SK-N-SH treated with all-trans-retinoic acid at 6 μM for 48 hours (cell line): ENCODE measurements at regions not wholly inside any gene's neighbourhood (a gene's known extent, or its start where the extent isn't known, plus 50 kb on each side); places are given as distances from the start of the nearest gene placed in this dataset.

Experiments used
- ATAC-seq: fragments of 200-7000 bp; cut with Tn5 transposase; 3 replicates; pipeline ENCODE4 v1.9.1; 2020; ENCODE audit warnings: mild to moderate bottlenecking, moderate library complexity
- ARNTL ChIP-seq: fragments of 450-650 bp; formaldehyde crosslinking; IDR thresholded peaks from 2 replicates; pipeline ENCODE4 v1.5.0; 2020; ENCODE audit warnings: low read depth, mild to moderate bottlenecking, moderate library complexity, borderline replicate concordance
- BACH2 ChIP-seq: fragments of 250-450 bp; sonication (Bioruptor Pico); IDR thresholded peaks from 2 replicates; pipeline ENCODE4 v1.9.0; 2021; ENCODE audit warnings: mild to moderate bottlenecking, borderline replicate concordance
- CREB5 ChIP-seq: fragments of 250-450 bp; sonication (Bioruptor Pico); IDR thresholded peaks from 2 replicates; pipeline ENCODE4 v1.5.1; 2020; ENCODE audit warnings: low read depth, mild to moderate bottlenecking, moderate library complexity
- CSDC2 ChIP-seq: fragments of 250-450 bp; sonication (Bioruptor Pico); IDR thresholded peaks from 2 replicates; pipeline ENCODE4 v1.5.0; 2020; ENCODE audit warnings: mild to moderate bottlenecking, moderate library complexity
- ESRRG ChIP-seq: fragments of 250-450 bp; sonication (Bioruptor Pico); IDR thresholded peaks from 2 replicates; pipeline ENCODE4 v1.6.1; 2021; ENCODE audit warnings: mild to moderate bottlenecking
- GLIS3 ChIP-seq: fragments of 250-450 bp; sonication (Bioruptor Pico); IDR thresholded peaks from 2 replicates; pipeline ENCODE4 v1.5.0; 2020; ENCODE audit warnings: mild to moderate bottlenecking, moderate library complexity
- ISL1 ChIP-seq: fragments of 250-450 bp; sonication (Bioruptor Pico); IDR thresholded peaks from 2 replicates; pipeline ENCODE4 v2.1.2; 2022; ENCODE audit warnings: mild to moderate bottlenecking, moderate library complexity
- OSR1 ChIP-seq: fragments of 250-450 bp; sonication (Bioruptor Pico); IDR thresholded peaks from 2 replicates; pipeline ENCODE4 v1.8.0; 2022; ENCODE audit warnings: moderate library complexity, mild to moderate bottlenecking, inconsistent platforms
- POU6F1 ChIP-seq: fragments of 250-450 bp; sonication (Bioruptor Pico); IDR thresholded peaks from 2 replicates; pipeline ENCODE4 v1.8.0; 2021; ENCODE audit warnings: low read depth, mild to moderate bottlenecking, moderate library complexity, borderline replicate concordance
- PPARA ChIP-seq: fragments of 250-450 bp; sonication (Bioruptor Pico); IDR thresholded peaks from 2 replicates; pipeline ENCODE4 v1.5.0; 2020; ENCODE audit warnings: mild to moderate bottlenecking, borderline replicate concordance
- RARB ChIP-seq: fragments of 250-450 bp; sonication (Bioruptor Pico); IDR thresholded peaks from 2 replicates; pipeline ENCODE4 v1.8.0; 2021; ENCODE audit warnings: mild to moderate bottlenecking, moderate library complexity
- SNAI2 ChIP-seq: fragments of 250-450 bp; sonication (Bioruptor Pico); IDR thresholded peaks from 2 replicates; pipeline ENCODE4 v1.5.0; 2020; ENCODE audit warnings: mild to moderate bottlenecking, moderate library complexity
- TCF4 ChIP-seq: fragments of 250-450 bp; sonication (Bioruptor Pico); IDR thresholded peaks from 2 replicates; pipeline ENCODE4 v1.8.0; 2021; ENCODE audit warnings: mild to moderate bottlenecking, moderate library complexity, borderline replicate concordance
- TOX ChIP-seq: fragments of 250-450 bp; sonication (Bioruptor Pico); IDR thresholded peaks from 2 replicates; pipeline ENCODE4 v1.8.0; 2021; ENCODE audit warnings: mild to moderate bottlenecking, moderate library complexity, borderline replicate concordance
- TSHZ2 ChIP-seq: fragments of 250-450 bp; sonication (Bioruptor Pico); IDR thresholded peaks from 2 replicates; pipeline ENCODE4 v1.5.0; 2020; ENCODE audit warnings: mild to moderate bottlenecking, moderate library complexity
- ZFP3 ChIP-seq: fragments of 250-450 bp; sonication (Bioruptor Pico); IDR thresholded peaks from 2 replicates; pipeline ENCODE4 v1.5.0; 2020; ENCODE audit warnings: mild to moderate bottlenecking, moderate library complexity
- ZFP30 ChIP-seq: fragments of 450-650 bp; formaldehyde crosslinking; IDR thresholded peaks from 2 replicates; pipeline ENCODE4 v1.5.0; 2022; ENCODE audit warnings: mild to moderate bottlenecking, moderate library complexity
- ZNF565 ChIP-seq: fragments of 450-650 bp; formaldehyde crosslinking; conservative IDR thresholded peaks from 2 replicates; pipeline ENCODE4 v1.5.0; 2020; ENCODE audit warnings: low read depth, mild to moderate bottlenecking, moderate library complexity
- ZNF70 ChIP-seq: fragments of 450-650 bp; formaldehyde crosslinking; IDR thresholded peaks from 2 replicates; pipeline ENCODE4 v1.5.0; 2020; ENCODE audit warnings: mild to moderate bottlenecking, moderate library complexity
- ZNF8 ChIP-seq: fragments of 450-650 bp; formaldehyde crosslinking; IDR thresholded peaks from 2 replicates; pipeline ENCODE4 v1.5.0; 2020; ENCODE audit warnings: mild to moderate bottlenecking, moderate library complexity
- TF ChIP-seq, protein P1 (sequence below): fragments of 250-450 bp; sonication (Bioruptor Pico); IDR thresholded peaks from 2 replicates; pipeline ENCODE4 v1.8.0; 2020; ENCODE audit warnings: mild to moderate bottlenecking, moderate library complexity, borderline replicate concordance
- TF ChIP-seq, protein P2 (sequence below): fragments of 250-450 bp; sonication (Bioruptor Pico); IDR thresholded peaks from 2 replicates; pipeline ENCODE4 v1.5.1; 2021; ENCODE audit warnings: mild to moderate bottlenecking, moderate library complexity

GRCh38 chr3:145698749-145699148, 462.2 kb downstream of the PLOD2 start:
- no peak for TF ChIP-seq CSDC2 (CRISPR knock-in tag)
- no peak for TF ChIP-seq ZNF565 (CRISPR knock-in tag)
- TF ChIP-seq, protein P1, sequence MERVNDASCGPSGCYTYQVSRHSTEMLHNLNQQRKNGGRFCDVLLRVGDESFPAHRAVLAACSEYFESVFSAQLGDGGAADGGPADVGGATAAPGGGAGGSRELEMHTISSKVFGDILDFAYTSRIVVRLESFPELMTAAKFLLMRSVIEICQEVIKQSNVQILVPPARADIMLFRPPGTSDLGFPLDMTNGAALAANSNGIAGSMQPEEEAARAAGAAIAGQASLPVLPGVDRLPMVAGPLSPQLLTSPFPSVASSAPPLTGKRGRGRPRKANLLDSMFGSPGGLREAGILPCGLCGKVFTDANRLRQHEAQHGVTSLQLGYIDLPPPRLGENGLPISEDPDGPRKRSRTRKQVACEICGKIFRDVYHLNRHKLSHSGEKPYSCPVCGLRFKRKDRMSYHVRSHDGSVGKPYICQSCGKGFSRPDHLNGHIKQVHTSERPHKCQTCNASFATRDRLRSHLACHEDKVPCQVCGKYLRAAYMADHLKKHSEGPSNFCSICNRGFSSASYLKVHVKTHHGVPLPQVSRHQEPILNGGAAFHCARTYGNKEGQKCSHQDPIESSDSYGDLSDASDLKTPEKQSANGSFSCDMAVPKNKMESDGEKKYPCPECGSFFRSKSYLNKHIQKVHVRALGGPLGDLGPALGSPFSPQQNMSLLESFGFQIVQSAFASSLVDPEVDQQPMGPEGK (CRISPR knock-in tag), result no peak
- no peak for TF ChIP-seq SNAI2
- no peak for TF ChIP-seq BACH2 (CRISPR knock-in tag)
- TF ChIP-seq RARB (CRISPR knock-in tag), result no peak
- TF ChIP-seq PPARA, result no peak
- TF ChIP-seq OSR1 (CRISPR knock-in tag), result no peak
- no peak for TF ChIP-seq ZNF70
- no peak for TF ChIP-seq TSHZ2 (CRISPR knock-in tag)
- no peak for TF ChIP-seq POU6F1
- no peak for TF ChIP-seq TCF4 (CRISPR knock-in tag)
- TF ChIP-seq, protein P2, sequence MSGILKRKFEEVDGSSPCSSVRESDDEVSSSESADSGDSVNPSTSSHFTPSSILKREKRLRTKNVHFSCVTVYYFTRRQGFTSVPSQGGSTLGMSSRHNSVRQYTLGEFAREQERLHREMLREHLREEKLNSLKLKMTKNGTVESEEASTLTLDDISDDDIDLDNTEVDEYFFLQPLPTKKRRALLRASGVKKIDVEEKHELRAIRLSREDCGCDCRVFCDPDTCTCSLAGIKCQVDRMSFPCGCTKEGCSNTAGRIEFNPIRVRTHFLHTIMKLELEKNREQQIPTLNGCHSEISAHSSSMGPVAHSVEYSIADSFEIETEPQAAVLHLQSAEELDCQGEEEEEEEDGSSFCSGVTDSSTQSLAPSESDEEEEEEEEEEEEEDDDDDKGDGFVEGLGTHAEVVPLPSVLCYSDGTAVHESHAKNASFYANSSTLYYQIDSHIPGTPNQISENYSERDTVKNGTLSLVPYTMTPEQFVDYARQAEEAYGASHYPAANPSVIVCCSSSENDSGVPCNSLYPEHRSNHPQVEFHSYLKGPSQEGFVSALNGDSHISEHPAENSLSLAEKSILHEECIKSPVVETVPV (CRISPR knock-in tag), result no peak
- no peak for TF ChIP-seq ISL1 (CRISPR knock-in tag)
- TF ChIP-seq CREB5 (CRISPR knock-in tag), result no peak
- TF ChIP-seq GLIS3 (CRISPR knock-in tag), result no peak
- no peak for TF ChIP-seq ZNF8 (CRISPR knock-in tag)
- TF ChIP-seq ZFP30 (CRISPR knock-in tag), result no peak
- no peak for TF ChIP-seq ZFP3 (CRISPR knock-in tag)
- TF ChIP-seq ESRRG (CRISPR knock-in tag), result no peak
- ATAC-seq, result no peak

- no peak for ATAC-seq
- TF ChIP-seq GLIS3 (CRISPR knock-in tag), result no peak
- TF ChIP-seq, protein P1 (CRISPR knock-in tag), result no peak
- TF ChIP-seq BACH2 (CRISPR knock-in tag), result no peak
- TF ChIP-seq TSHZ2 (CRISPR knock-in tag), result no peak
- TF ChIP-seq RARB (CRISPR knock-in tag), result no peak
- no peak for TF ChIP-seq TOX (CRISPR knock-in tag)
- no peak for TF ChIP-seq OSR1 (CRISPR knock-in tag)
- TF ChIP-seq ZNF70, result no peak
- no peak for TF ChIP-seq ISL1 (CRISPR knock-in tag)
- no peak for TF ChIP-seq TCF4 (CRISPR knock-in tag)
- TF ChIP-seq, protein P2 (CRISPR knock-in tag), result no peak
- no peak for TF ChIP-seq PPARA
- TF ChIP-seq ZFP30 (CRISPR knock-in tag), result no peak
- TF ChIP-seq CSDC2 (CRISPR knock-in tag), result no peak
- no peak for TF ChIP-seq ZNF565 (CRISPR knock-in tag)
- no peak for TF ChIP-seq SNAI2
- TF ChIP-seq ARNTL, result no peak
- TF ChIP-seq ESRRG (CRISPR knock-in tag), result no peak
Measured at GRCh38 chr3:145704020-145704419, 457.0 kb downstream of the PLOD2 start.
